ENCODE measurements at regions not wholly inside any gene's neighbourhood (a gene's known extent, or its start where the extent isn't known, plus 50 kb on each side); places are given as distances from the start of the nearest gene placed in this dataset.
"Not testable (repeated sequence)": the region's sequence is repeated elsewhere in the genome, so short reads cannot be mapped to it uniquely, and the experiment has no call there.

DNA sequence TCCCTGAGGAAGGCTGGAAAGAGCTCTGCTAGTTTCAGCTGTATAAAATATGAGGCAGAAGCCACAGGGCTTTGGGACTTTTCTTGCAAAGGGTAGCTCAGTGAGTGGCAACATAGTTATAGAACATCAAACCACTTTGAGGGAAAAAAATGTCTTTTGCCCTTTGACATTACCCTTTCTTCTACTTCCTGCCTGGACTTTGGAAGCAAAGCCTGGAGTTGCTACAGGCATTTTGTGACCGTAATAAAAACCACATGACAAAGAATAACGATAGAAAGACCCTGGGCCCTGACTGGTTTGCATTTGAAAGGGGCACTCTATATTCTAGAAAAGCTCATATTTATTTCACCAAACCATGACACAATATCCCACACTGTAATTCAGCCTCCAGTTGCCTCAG is 440.9 kb downstream of the DIRAS2 start:
- Mint-ChIP-seq H3K4me3 (ENCODE audit: unreplicated experiment) (no peak overlapping the region), H3K36me3 (ENCODE audit: insufficient read depth, unreplicated experiment) (no peaks in the 10 kb centered on the region), H3K27ac (ENCODE audit: unreplicated experiment) (no peak overlapping the region), H3K27me3 (ENCODE audit: insufficient read depth, unreplicated experiment) (peaks cover 3% of the 10 kb centered on the region), H3K9me3 (ENCODE audit: unreplicated experiment) (peaks cover 9% of the 10 kb centered on the region), H3K4me1 (ENCODE audit: low read depth, unreplicated experiment) (no peaks in the 10 kb centered on the region)
- Histone ChIP-seq H3K27me3 (replicated peaks; ENCODE audit: control insufficient read depth, insufficient read depth, low read length) (no peaks in the 10 kb centered on the region), H3K9me3 (no peaks in the 10 kb centered on the region; the same call in 1 of the 2 replicates), H3K4me3 (ENCODE audit: low read depth, low read length) (no peak overlapping the region), H3K36me3 (ENCODE audit: control insufficient read depth, insufficient read depth, low read length) (no peaks in the 10 kb centered on the region), H3K4me1 (no peaks in the 10 kb centered on the region)
- no TSS peak for BruUV-seq (replicated peaks)
- TF ChIP-seq, protein P1, sequence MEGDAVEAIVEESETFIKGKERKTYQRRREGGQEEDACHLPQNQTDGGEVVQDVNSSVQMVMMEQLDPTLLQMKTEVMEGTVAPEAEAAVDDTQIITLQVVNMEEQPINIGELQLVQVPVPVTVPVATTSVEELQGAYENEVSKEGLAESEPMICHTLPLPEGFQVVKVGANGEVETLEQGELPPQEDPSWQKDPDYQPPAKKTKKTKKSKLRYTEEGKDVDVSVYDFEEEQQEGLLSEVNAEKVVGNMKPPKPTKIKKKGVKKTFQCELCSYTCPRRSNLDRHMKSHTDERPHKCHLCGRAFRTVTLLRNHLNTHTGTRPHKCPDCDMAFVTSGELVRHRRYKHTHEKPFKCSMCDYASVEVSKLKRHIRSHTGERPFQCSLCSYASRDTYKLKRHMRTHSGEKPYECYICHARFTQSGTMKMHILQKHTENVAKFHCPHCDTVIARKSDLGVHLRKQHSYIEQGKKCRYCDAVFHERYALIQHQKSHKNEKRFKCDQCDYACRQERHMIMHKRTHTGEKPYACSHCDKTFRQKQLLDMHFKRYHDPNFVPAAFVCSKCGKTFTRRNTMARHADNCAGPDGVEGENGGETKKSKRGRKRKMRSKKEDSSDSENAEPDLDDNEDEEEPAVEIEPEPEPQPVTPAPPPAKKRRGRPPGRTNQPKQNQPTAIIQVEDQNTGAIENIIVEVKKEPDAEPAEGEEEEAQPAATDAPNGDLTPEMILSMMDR (IDR thresholded peaks at IDR 0.05; ENCODE audit: insufficient read depth in 1 of 2, low read depth in 1 of 2, low read length in 1 of 2, severe bottlenecking in 1 of 2, unreplicated experiment in 1 of 2): no peak
- CTCF ChIA-PET: no interaction called here
- intact Hi-C loops (cut with micrococcal nuclease; ENCODE audit: unreplicated experiment): no loop called here
- DNase-seq: no peak
- POLR2A ChIA-PET: no interaction called here

DNA sequence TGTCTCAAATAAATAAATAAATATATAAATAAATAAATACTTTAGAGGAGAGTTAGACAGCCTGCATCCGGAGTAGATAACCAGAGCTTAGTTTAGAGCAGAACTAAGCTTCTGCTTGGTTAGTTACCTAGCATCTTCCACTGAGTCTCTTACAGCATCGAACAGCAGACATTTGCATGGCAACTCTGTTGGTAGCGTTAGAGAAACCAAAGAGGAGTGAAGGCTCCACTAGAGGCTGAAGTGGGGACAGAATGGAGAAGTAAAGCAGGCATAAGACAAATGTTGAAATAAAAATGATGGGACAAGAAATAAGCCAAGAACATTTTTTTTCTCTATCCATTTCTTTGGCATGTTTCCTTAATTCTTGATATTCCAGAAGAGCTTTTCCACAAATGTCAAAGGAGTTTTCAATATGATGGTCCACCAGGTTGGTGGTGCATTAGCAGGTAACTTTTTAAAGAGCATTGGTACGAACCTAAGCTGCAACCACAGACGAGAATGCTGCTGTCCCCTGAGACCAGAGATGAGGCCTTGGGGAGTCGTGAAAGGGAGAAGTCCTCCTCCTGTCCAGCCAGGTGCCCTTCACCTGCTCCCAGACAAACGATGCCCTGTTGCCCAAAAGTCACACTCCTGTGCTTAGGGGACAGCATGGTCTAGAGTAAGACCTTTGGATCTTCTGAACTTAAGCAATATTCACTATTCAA is 438.3 kb downstream of the DIRAS2 start:
- DNase-seq: no peak
- Histone ChIP-seq H3K36me3 (ENCODE audit: control insufficient read depth, insufficient read depth, low read length) (no peaks in the 10 kb centered on the region), H3K27me3 (replicated peaks; ENCODE audit: control insufficient read depth, insufficient read depth, low read length) (no peaks in the 10 kb centered on the region), H3K9me3 (no peaks in the 10 kb centered on the region; the same call in 1 of the 2 replicates), H3K4me3 (ENCODE audit: low read depth, low read length) (no peak overlapping the region), H3K4me1 (no peaks in the 10 kb centered on the region)
- no peaks in the 10 kb centered on the region for H3K36me3 Mint-ChIP-seq (ENCODE audit: insufficient read depth, unreplicated experiment)
- no peaks in the 10 kb centered on the region for H3K4me1 Mint-ChIP-seq (ENCODE audit: low read depth, unreplicated experiment)
- no peak overlapping the region for H3K4me3 Mint-ChIP-seq (ENCODE audit: unreplicated experiment)
- no peak overlapping the region for H3K27ac Mint-ChIP-seq (ENCODE audit: unreplicated experiment)
- CTCF ChIA-PET: no interaction called here
- H3K9me3 Mint-ChIP-seq (ENCODE audit: unreplicated experiment): no peaks in the 10 kb centered on the region
- TF ChIP-seq, protein P1 (IDR thresholded peaks at IDR 0.05; ENCODE audit: insufficient read depth in 1 of 2, low read depth in 1 of 2, low read length in 1 of 2, severe bottlenecking in 1 of 2, unreplicated experiment in 1 of 2): no peak
- intact Hi-C loops (cut with micrococcal nuclease; ENCODE audit: unreplicated experiment): no loop called here
- POLR2A ChIA-PET: no interaction called here
- no TSS peak for BruUV-seq (replicated peaks)
- no peaks in the 10 kb centered on the region for H3K27me3 Mint-ChIP-seq (ENCODE audit: insufficient read depth, unreplicated experiment)

DNA sequence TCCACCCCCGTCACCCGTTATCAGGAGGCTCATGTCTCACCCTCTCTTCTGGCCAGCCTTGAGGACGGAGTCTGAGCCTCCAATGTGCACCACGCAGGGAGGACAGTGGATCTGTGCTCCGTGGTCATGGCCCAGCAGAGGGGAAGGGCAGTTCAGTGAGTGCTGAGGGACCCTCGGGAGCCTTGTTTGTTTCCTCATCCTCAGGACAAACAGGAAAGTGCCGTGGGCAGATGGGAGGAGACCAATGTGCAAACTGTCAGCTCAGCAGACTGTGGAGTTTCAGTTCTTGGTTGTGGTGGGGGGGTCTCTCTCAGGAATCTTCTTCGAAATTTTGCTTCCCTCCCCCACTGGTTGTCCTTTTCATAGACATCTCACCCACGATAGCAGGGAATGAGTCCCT is 429.6 kb downstream of the DIRAS2 start:
- H3K9me3 Mint-ChIP-seq (ENCODE audit: unreplicated experiment); H3K36me3 ChIP-seq (ENCODE audit: control insufficient read depth, insufficient read depth, low read length); DNase-seq; H3K27me3 Mint-ChIP-seq (ENCODE audit: insufficient read depth, unreplicated experiment); H3K4me3 Mint-ChIP-seq (ENCODE audit: unreplicated experiment); CTCF ChIA-PET; intact Hi-C loops (cut with micrococcal nuclease; ENCODE audit: unreplicated experiment); H3K9me3 ChIP-seq; H3K27me3 ChIP-seq (replicated peaks; ENCODE audit: control insufficient read depth, insufficient read depth, low read length); H3K27ac Mint-ChIP-seq (ENCODE audit: unreplicated experiment); H3K4me1 Mint-ChIP-seq (ENCODE audit: low read depth, unreplicated experiment); BruUV-seq (replicated peaks); H3K36me3 Mint-ChIP-seq (ENCODE audit: insufficient read depth, unreplicated experiment); POLR2A ChIA-PET; H3K4me1 ChIP-seq; H3K4me3 ChIP-seq (ENCODE audit: low read depth, low read length): not testable (repeated sequence)

All from Caco-2 (cell line).